Body of pancreas (tissue), 4 donors: ENCODE measurements at regions not wholly inside any gene's neighbourhood (a gene's known extent, or its start where the extent isn't known, plus 50 kb on each side); places are given as distances from the start of the nearest gene placed in this dataset.
"Not testable (repeated sequence)": the region's sequence is repeated elsewhere in the genome, so short reads cannot be mapped to it uniquely, and the experiment has no call there.

Source experiments
- POLR2A ChIP-seq, 3 donors: fragments of 450-650 bp; IDR thresholded peaks; one replicate each; pipeline ENCODE4 v1.6.1; 2016; ENCODE audit warnings: antibody characterized with exemption in 3 of 3, mild to moderate bottlenecking in 2 of 3
- TF ChIP-seq, protein P1 (sequence below), 7 experiments: fragments of 450-650 bp in 4 of 7; fragments of 200-600 bp in 3 of 7; sonication (generic) in 3 of 7; IDR thresholded peaks; one replicate each; pipeline ENCODE4 v1.5.1; 2016 to 2019; ENCODE audit warnings: antibody characterized with exemption in 7 of 7

DNA sequence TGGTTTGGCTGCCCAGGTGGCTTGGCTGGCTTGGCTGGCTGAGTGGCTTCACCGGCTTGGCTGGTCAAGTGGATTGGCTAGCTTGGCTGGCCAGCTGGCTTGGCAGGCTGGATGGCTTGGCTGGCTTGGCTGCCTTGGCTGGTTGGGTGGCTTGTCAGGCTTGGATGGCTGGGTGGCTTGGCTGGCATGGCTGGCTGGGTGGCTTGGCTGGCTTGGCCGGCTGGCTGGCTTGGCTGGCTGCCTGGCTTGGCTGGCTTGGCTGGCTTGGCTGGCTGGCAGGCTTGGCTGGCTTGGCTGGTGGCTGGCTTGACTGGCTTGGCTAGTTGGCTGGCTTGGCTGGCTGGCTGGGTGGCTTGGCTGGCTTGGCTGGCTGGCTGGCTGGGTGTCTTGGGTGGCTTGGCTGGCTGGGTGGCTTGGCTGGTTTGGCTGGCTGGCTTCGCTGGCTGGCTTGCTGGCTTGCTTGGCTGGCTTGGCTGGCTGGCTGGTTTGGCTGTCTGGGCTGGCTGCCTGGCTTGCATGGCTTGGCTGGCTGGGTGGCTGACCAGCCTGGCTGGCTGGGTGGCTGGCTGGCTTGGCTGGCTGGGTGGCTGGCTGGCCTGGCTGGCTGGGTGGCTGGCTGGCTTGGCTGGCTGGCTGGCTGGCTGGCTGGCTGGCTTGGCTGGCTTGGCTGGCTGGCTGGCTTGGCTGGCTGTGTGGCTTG is 130.4 kb upstream of the FAM72C start:
- TF ChIP-seq POLR2A (IDR thresholded peaks at IDR 0.05), result not testable (repeated sequence)
- TF ChIP-seq, protein P1, sequence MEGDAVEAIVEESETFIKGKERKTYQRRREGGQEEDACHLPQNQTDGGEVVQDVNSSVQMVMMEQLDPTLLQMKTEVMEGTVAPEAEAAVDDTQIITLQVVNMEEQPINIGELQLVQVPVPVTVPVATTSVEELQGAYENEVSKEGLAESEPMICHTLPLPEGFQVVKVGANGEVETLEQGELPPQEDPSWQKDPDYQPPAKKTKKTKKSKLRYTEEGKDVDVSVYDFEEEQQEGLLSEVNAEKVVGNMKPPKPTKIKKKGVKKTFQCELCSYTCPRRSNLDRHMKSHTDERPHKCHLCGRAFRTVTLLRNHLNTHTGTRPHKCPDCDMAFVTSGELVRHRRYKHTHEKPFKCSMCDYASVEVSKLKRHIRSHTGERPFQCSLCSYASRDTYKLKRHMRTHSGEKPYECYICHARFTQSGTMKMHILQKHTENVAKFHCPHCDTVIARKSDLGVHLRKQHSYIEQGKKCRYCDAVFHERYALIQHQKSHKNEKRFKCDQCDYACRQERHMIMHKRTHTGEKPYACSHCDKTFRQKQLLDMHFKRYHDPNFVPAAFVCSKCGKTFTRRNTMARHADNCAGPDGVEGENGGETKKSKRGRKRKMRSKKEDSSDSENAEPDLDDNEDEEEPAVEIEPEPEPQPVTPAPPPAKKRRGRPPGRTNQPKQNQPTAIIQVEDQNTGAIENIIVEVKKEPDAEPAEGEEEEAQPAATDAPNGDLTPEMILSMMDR (IDR thresholded peaks at IDR 0.05), result not testable (repeated sequence)
